ENCODE measurements at regions not wholly inside any gene's neighbourhood (a gene's known extent, or its start where the extent isn't known, plus 50 kb on each side); places are given as distances from the start of the nearest gene placed in this dataset.

DNA sequence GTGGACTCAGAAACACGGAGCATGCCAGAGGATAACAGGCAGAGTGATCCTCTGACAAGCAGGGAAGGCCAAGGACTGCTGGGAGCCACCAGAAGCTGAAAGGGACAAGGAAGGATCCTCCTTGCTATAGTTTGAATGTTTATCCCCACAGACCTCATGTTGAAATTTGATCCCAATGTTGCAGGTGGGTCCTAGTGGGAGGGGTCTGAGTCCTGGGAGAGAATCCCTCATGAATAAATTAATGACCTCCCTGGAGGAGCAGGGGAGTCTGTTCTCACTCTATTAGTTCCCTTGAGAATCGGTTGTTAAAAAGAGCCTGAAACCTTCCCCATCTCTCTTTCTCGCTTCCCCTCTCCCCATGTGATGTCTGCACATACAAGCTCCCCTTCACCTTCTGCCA, 124.4 kb downstream of the FBXO15 start:
- no peak for DNase-seq

GRCh38 chr18:74019864-74020263, 127.8 kb downstream of the FBXO15 start:
- DNase-seq = no peak

DNA sequence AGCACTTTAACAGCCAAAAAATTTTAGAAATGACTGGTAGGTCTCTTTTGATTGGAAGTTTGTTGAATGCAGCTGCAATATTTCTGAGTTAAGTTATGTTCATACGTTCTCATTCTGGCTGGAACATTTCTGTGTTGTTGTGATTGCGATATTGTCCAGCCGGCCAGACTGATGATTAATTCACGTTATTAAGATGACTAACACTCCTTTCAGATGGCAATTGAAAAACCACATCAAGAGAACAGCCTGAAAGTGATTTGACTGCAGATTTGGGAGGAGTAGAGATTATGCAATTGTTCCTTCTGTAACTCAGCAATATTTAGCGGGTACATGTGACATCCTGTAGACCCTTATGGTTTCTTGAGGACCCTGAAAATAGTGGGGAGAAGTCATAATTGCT, 133.7 kb downstream of the FBXO15 start:
- no peak for DNase-seq

GRCh38 chr18:74012954-74013630, 134.5 kb downstream of the FBXO15 start:
- DNase-seq = no peak

- DNase-seq = no peak
Measured at GRCh38 chr18:74006143-74006542, 141.5 kb downstream of the FBXO15 start.

DNA sequence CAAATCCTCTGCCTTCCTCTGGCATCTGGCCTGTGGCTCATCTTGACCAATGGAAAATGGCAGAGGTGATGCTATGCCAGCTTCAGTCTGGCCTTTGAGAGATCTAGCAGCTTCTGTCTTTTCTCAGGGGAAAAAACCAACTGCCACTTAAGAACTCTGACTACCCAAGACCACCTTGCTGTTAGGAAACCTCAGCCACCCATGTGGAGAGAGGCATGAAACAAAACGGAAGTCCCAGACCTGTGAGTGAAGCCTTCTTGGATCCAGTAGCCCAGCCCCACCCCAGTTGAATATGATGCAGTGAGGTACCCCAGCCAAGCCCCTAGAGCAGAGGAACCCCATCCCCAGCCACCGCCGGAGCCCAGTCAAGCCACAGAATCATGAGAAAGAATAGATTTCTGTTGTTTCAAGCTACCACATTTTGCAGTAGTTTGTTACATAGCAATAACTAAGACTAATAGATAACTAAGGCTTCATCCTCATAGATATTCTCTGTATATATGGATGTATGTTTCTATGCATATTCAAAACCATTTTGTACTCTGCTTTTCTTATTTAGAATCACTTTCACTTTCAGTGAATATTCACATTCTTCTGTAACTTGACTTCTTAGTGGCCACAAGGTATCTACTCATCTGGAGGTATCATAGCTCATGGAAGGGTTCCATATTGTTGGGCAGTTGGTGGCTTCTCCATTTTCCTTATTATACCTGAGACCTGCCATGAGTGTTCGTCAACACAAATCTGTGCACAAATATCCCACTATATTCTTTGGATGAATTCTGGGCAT, 142.1 kb downstream of the FBXO15 start:
- DNase-seq = no peak

- no peak for DNase-seq
Measured at GRCh38 chr18:73992242-73993022, 155.2 kb downstream of the FBXO15 start.

DNA sequence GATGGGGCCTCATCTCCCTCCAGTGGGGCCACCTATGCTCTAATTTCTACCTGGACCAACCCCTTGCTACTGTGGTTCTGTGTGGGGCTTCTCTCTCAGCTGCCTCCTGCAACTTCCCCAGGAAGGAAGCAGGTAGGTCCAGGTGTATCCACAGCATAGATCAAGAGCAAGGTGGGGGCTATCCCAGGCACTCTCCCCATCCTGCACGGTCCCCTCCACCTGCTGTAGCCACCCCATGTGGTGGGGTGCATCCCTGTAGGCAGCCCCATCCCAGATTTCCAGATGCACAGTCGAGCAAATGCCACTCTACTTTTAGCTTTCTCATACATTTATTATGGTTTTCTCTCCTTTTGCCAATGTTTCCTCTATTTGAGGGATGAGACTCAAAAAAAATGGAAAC, 156.1 kb downstream of the FBXO15 start:
- DNase-seq = no peak

DNA sequence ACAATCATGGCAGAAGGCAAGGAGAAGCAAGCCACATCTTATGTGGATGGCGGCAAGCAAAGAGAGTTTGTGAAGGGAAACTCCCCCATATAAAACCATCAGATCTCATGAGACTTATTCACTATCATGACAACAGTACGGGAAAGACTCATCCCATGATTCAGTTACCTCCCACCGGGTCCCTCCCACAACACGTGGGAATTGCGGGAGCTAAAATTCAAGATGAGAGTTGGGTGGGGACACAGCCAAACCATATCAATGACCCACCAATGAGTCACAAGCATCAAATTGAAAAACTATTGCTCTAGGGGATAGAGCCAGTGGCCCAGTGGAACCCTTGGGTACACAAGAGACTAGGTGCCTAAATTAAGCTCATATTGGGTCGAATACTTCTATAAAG, 157.4 kb downstream of the FBXO15 start:
- DNase-seq = no peak

GRCh38 chr18:73987247-73987980, 160.2 kb downstream of the FBXO15 start:
- DNase-seq = no peak

- DNase-seq = no peak
Measured at GRCh38 chr18:73986711-73987110, 160.9 kb downstream of the FBXO15 start.

DNA sequence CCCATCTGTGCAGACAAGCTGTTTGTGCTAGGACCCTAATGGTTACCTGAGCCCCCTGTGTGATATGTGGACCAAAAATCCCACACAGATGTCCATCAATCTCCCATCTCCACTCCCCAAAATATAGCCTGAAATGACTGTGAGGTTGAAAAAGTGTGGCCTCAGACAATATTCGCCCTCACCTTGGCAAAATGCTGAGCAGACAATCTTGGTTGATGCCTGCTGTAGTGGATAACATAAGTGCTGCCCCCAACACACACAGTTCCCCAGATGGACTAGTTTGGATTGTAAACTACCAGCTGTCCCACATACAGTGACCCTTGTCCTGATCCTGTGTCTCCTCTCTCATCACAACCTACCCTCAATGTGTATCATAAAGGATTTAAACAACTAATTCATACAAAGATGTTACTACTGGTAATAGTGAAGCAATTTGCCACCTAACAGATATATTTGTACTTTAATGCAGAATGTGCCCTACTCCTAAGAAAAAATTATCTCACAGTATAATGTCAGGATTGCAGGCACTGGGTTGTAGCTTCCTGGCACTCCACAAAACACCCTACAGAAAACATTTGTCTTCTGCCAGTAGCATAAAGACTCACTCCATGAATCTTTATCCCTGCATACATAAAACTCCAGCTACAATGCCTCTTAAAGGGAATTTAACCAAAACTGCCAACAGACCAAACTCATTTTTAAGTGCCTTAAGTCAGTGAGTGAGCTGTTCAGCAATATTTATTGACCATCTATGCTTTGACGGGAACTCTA, 161.6 kb downstream of the FBXO15 start:
- DNase-seq = no peak

DNA sequence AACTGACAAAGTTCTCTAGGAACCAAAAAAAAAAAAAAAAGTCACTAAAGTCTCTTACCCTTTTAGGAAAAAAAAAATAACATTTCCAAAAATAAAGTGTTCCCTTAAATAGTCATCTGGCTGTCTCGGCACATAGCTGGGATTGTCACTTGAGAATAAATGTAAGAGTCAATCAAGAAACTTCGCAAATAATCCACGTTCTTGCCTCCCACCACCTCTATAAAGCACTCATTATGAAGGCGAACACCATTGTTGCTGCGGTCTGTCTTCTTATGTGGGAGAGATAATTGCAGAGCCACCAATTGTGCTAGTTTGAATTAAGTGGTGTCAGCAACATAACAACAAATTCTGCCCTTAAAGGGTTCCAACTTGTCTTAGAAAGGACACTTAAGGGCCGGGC, 163.7 kb downstream of the FBXO15 start:
- DNase-seq = no peak

DNA sequence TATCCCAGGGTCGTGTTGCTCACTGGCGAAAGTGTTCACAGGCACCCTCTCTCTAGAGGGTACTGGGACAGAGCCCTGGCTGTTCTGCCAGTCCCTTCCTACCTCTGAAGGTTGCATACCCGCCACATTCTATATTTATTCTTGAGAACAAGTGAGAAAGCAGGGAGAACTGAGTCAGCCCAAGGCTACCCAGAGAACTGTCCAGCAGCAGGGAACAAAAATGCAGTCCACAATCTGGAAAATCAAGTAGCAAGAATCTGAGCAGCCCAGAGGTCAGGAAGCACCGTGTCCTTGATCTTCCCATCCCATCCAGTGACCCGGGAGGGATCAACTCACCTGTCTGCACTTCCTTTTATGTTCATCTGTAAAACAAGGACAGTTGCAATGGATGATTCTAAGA, 164.1 kb downstream of the FBXO15 start:
- no peak for DNase-seq

DNA sequence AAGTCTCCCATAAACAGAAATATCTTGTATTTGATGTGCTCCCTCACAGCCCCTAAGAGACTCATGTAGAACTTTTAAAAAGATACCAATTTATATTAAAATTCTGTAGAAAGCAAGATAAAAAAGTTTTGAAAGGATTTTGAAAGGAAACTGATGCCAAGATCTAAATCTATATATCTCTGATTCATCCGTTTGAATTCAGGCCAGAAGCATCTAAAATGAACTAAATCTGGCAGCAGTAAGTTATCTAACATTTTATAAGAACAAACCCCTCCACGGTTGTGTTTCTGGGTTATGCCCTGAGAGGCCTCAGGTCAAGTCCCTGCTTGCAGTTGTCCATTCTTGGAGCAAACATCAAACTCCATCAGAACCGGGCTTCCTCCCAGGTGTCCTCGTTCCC, 165.8 kb downstream of the FBXO15 start:
- no peak for DNase-seq

- no peak for DNase-seq
Measured at GRCh38 chr18:73980289-73980979, 167.2 kb downstream of the FBXO15 start.

DNA sequence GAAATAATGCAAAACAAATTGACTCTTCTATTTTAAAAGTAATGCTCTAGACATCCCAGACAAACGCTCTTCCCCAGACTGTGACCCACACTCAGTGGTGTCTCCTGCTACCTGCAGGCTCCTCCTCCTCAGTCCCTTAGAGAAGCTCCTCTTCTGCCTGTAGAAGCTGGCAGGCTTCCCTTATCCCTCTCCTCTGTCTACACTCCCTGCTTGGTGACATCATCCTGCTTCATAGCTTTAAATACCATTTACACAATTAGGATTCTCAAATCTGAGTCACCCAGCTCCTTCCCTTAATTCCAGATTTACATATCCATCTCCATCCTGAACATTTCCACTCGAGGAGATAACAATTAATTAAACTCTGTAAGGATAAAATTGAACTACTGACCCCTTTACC, 167.9 kb downstream of the FBXO15 start:
- no peak for DNase-seq

DNA sequence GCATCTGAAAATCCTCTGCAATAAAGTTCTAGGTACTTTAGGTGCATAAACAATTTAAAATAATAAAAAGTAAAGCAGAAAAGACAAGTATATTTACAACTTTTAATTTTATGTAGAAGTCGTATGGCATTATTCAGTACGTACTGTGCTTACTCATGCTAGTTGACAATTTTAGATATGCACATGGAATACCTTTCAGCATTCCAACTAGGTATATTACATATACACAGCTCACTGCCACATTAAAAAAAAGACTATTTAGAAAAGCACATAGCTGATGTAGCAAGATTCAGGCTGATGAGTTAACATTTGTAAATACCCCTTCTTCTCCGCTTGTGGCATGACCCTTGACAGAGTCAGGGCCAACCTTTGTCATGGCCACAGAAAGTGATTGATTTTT, 171.2 kb downstream of the FBXO15 start:
- no peak for DNase-seq

GRCh38 chr18:73975266-73975665, 172.4 kb downstream of the FBXO15 start:
- DNase-seq = no peak

DNA sequence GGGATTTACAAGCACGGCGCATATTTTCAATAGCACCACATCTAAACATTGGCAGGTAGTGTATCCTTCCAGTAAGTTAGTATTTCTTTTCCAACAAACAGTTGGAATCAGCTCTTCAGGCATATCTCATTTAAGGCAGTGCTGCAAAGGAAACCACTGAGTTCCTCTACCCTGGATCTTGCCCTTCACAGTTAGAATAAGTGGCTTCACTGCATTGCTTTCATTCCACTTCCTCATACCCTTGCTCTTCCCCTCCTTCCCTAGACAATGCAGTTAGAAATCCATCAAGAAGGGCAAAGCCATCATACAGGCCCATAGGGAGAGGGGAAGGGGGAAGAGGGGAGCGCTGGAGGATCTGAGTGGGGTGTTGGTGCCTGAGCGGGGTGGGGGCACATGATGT, 173.7 kb downstream of the FBXO15 start:
- no peak for DNase-seq

DNA sequence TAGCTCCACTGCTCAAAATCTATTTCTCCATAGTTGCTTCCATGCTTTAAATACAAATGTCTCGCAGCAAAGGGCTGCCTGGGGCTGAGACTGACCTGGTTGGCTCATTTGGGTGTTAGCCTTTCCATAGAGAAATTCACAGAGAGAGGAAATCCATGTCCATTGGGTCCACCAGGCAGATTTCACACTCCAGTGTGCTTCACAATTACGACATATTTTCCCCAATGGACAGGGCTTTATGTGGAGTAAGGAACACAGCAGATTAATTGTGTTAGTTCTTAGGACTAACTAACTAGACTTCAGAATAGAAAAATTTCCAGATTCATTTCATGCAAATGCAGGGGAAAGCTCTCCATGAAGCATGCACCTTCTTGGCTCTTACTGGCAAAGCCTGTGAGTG, 180.7 kb downstream of the FBXO15 start:
- DNase-seq = no peak

- DNase-seq = no peak
Measured at GRCh38 chr18:73962256-73962655, 185.4 kb downstream of the FBXO15 start.

Measured in activated T-cell treated with anti-CD3 and anti-CD28 coated beads, Interleukin-2, amount 50 U/mL, for 1 hour (primary cell).